GM12891 (cell line): ENCODE measurements at regions not wholly inside any gene's neighbourhood (a gene's known extent, or its start where the extent isn't known, plus 50 kb on each side); places are given as distances from the start of the nearest gene placed in this dataset.

Source experiments
- POLR2A ChIP-seq: IDR thresholded peaks from 2 replicates; pipeline ENCODE4 v1.6.1; 2011; ENCODE audit warnings: low read depth, low read length, control low read depth
- POLR2AphosphoS5 ChIP-seq: IDR thresholded peaks from 2 replicates; pipeline ENCODE4 v1.6.1; 2011; ENCODE audit warnings: low read depth, low read length, control low read depth
- TAF1 ChIP-seq: IDR thresholded peaks from 2 replicates; pipeline ENCODE4 v1.6.1; 2011; ENCODE audit warnings: low read depth, low read length, control low read depth

GRCh38 chr4:181960384-181960783, 282.8 kb upstream of the TENM3 start:
- no peak for TF ChIP-seq POLR2AphosphoS5
- no peak for TF ChIP-seq POLR2A
- TF ChIP-seq TAF1, result no peak
